Sigmoid colon (tissue), 4 donors: ENCODE measurements at regions not wholly inside any gene's neighbourhood (a gene's known extent, or its start where the extent isn't known, plus 50 kb on each side); places are given as distances from the start of the nearest gene placed in this dataset.

Experiments
- CTCF ChIP-seq, 4 experiments: fragments of 450-650 bp in 3 of 4; fragments of 200-600 bp in 1 of 4; IDR thresholded peaks; one replicate each; pipeline ENCODE4 v1.5.1; 2016 to 2019; ENCODE audit warnings: antibody characterized with exemption in 4 of 4, mild to moderate bottlenecking in 3 of 4, moderate library complexity in 2 of 4
- EP300 ChIP-seq, 4 donors: sonication (generic); formaldehyde crosslinking; IDR thresholded peaks; one replicate each; pipeline ENCODE4 v1.6.1; 2017; ENCODE audit warnings: antibody characterized with exemption in 4 of 4
- POLR2A ChIP-seq, 2 donors: fragments of 450-650 bp; IDR thresholded peaks; one replicate each; pipeline ENCODE4 v1.6.1; 2016; ENCODE audit warnings: antibody characterized with exemption in 2 of 2, mild to moderate bottlenecking in 2 of 2, moderate library complexity in 2 of 2
- POLR2AphosphoS5 ChIP-seq, 4 donors: sonication (generic); formaldehyde crosslinking; IDR thresholded peaks; one replicate each; pipeline ENCODE4 v1.6.1; 2017; ENCODE audit warnings: antibody characterized with exemption in 4 of 4

- TF ChIP-seq POLR2A (IDR thresholded peaks at IDR 0.05) (no peak), CTCF (IDR thresholded peaks at IDR 0.05) (no peak), EP300 (IDR thresholded peaks at IDR 0.05) (no peak), POLR2AphosphoS5 (IDR thresholded peaks at IDR 0.05) (no peak)
Observed at GRCh38 chr6:105458084-105458483, 55.2 kb upstream of the PREP start.
